ENCODE measurements at regions not wholly inside any gene's neighbourhood (a gene's known extent, or its start where the extent isn't known, plus 50 kb on each side); places are given as distances from the start of the nearest gene placed in this dataset.
"Not testable (repeated sequence)": the region's sequence is repeated elsewhere in the genome, so short reads cannot be mapped to it uniquely, and the experiment has no call there.

GRCh38 chr20:51955756-51956155, 153.4 kb upstream of the SALL4 start:
- no peak for TF ChIP-seq CTCF (IDR thresholded peaks at IDR 0.05; ENCODE audit: extremely low read depth, insufficient read depth, missing control alignments)
- DNase-seq (ENCODE audit: low spot score), result no peak
- in situ Hi-C loops (cut with MboI; ENCODE audit: low pct_unique_long_range_greater_than_20kb, low sequenced_read_pairs, unreplicated experiment), result no loop called here

- no peak for DNase-seq (ENCODE audit: low spot score)
- in situ Hi-C loops (cut with MboI; ENCODE audit: low pct_unique_long_range_greater_than_20kb, low sequenced_read_pairs, unreplicated experiment), result no loop called here
- no peak for TF ChIP-seq CTCF (IDR thresholded peaks at IDR 0.05; ENCODE audit: extremely low read depth, insufficient read depth, missing control alignments)
Observed at GRCh38 chr20:51953731-51954340, 151.5 kb upstream of the SALL4 start.

GRCh38 chr20:51950926-51951325, 148.6 kb upstream of the SALL4 start:
- no peak for TF ChIP-seq CTCF (IDR thresholded peaks at IDR 0.05; ENCODE audit: extremely low read depth, insufficient read depth, missing control alignments)
- no peak for DNase-seq (ENCODE audit: low spot score)
- in situ Hi-C loops (cut with MboI; ENCODE audit: low pct_unique_long_range_greater_than_20kb, low sequenced_read_pairs, unreplicated experiment), result no loop called here

GRCh38 chr20:51946586-51946985, 144.3 kb upstream of the SALL4 start:
- no peak for TF ChIP-seq CTCF (IDR thresholded peaks at IDR 0.05; ENCODE audit: extremely low read depth, insufficient read depth, missing control alignments)
- DNase-seq (ENCODE audit: low spot score), result no peak
- in situ Hi-C loops (cut with MboI; ENCODE audit: low pct_unique_long_range_greater_than_20kb, low sequenced_read_pairs, unreplicated experiment), result no loop called here

- DNase-seq (ENCODE audit: low spot score), result no peak
- no peak for TF ChIP-seq CTCF (IDR thresholded peaks at IDR 0.05; ENCODE audit: extremely low read depth, insufficient read depth, missing control alignments)
- in situ Hi-C loops (cut with MboI; ENCODE audit: low pct_unique_long_range_greater_than_20kb, low sequenced_read_pairs, unreplicated experiment), result no loop called here
Observed at GRCh38 chr20:51945881-51946280, 143.6 kb upstream of the SALL4 start.

DNA sequence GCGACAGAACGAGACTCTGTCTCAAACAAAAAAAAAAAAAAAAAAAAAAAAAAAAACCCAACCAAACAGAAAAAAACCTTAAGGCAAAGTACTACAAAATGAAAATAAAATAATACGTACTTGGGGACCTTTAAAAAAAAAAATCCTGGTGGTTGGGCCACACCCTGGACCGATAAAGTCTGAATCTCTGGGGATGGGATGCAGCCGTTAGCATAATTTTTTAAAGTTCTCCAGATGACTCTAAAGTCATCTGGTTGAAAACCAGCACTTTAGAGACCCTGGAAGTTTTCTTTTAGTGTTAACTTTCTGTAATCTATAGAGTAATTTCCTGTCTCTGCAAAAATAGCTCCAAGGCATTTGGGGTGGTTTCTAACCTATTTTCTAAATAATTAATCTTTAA, 142.9 kb upstream of the SALL4 start:
- no peak for DNase-seq (ENCODE audit: low spot score)
- in situ Hi-C loops (cut with MboI; ENCODE audit: low pct_unique_long_range_greater_than_20kb, low sequenced_read_pairs, unreplicated experiment), result no loop called here
- TF ChIP-seq CTCF (IDR thresholded peaks at IDR 0.05; ENCODE audit: extremely low read depth, insufficient read depth, missing control alignments), result no peak

GRCh38 chr20:51943761-51944160, 141.4 kb upstream of the SALL4 start:
- TF ChIP-seq CTCF (IDR thresholded peaks at IDR 0.05; ENCODE audit: extremely low read depth, insufficient read depth, missing control alignments), result no peak
- no peak for DNase-seq (ENCODE audit: low spot score)
- in situ Hi-C loops (cut with MboI; ENCODE audit: low pct_unique_long_range_greater_than_20kb, low sequenced_read_pairs, unreplicated experiment), result no loop called here

GRCh38 chr20:51943326-51943725, 141.0 kb upstream of the SALL4 start:
- in situ Hi-C loops (cut with MboI; ENCODE audit: low pct_unique_long_range_greater_than_20kb, low sequenced_read_pairs, unreplicated experiment); DNase-seq (ENCODE audit: low spot score): not testable (repeated sequence)
